GM13976 (cell line): ENCODE measurements at regions not wholly inside any gene's neighbourhood (a gene's known extent, or its start where the extent isn't known, plus 50 kb on each side); places are given as distances from the start of the nearest gene placed in this dataset.

ENCODE experiments used
- DNase-seq: peaks from one replicate; pipeline ENCODE4 v3.0.0; 2012; ENCODE audit warnings: low spot score
- CTCF ChIP-seq: IDR thresholded peaks from 2 replicates; pipeline ENCODE4 v1.5.1; 2012; ENCODE audit warnings: borderline replicate concordance, mild to moderate bottlenecking; ENCODE audit not compliant: insufficient read depth; ENCODE audit errors: extremely low read depth, missing control alignments, control extremely low read depth
- in situ Hi-C: fragments of 300-500 bp; cut with MboI; formaldehyde crosslinking; loops from one replicate; pipeline ENCODE4 v1.12.0; 2022; ENCODE audit warnings: low sequenced_read_pairs, mixed read lengths, inconsistent platforms; ENCODE audit not compliant: unreplicated experiment

GRCh38 chr13:34618654-34619053 is 323.4 kb upstream of the NBEA start:
- no peak for DNase-seq
- in situ Hi-C loops: no loop called here
- no peak for TF ChIP-seq CTCF

GRCh38 chr13:34619326-34619725 is 322.7 kb upstream of the NBEA start:
- no peak for DNase-seq
- no peak for TF ChIP-seq CTCF
- in situ Hi-C loops: no loop called here

GRCh38 chr13:34620074-34620850 is 321.8 kb upstream of the NBEA start:
- no peak for DNase-seq
- in situ Hi-C loops: no loop called here
- no peak for TF ChIP-seq CTCF

- DNase-seq: no peak
- in situ Hi-C loops: no loop called here
- TF ChIP-seq CTCF: no peak
Observed at GRCh38 chr13:34620862-34621261, 321.2 kb upstream of the NBEA start.

GRCh38 chr13:34623331-34623730 is 318.7 kb upstream of the NBEA start:
- TF ChIP-seq CTCF: no peak

GRCh38 chr13:34627509-34628208 is 314.4 kb upstream of the NBEA start:
- no peak for DNase-seq
- in situ Hi-C loops: no loop called here
- TF ChIP-seq CTCF: no peak

More at GRCh38 chr13:34623331-34623730, 318.7 kb upstream of the NBEA start:
- in situ Hi-C loops: no loop called here
- no peak for DNase-seq

- no peak for DNase-seq
- no peak for TF ChIP-seq CTCF
- in situ Hi-C loops: no loop called here
Observed at GRCh38 chr13:34628209-34628682, 313.8 kb upstream of the NBEA start.
